ENCODE measurements at regions not wholly inside any gene's neighbourhood (a gene's known extent, or its start where the extent isn't known, plus 50 kb on each side); places are given as distances from the start of the nearest gene placed in this dataset.

DNA sequence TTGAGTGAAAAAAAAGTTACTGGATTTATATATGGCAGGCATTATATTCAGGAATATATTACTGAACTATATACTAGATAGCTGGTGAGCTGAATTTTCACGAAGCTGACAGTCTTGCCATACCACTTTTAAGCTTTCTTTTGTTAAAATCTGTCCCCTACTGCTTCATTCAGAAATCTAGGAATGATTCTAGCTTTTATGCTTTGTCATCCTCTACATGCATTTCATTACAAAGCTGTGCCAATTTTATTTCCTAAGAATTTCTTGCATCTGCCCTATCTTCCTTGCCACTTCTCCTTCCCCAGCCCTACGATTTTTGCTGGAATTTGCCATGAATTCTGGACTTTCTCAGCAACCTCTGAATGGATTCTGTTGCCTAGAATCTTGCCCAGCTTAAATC is 158.5 kb upstream of the ADGRB3 start:
- no peak overlapping the region for H3K4me3 ChIP-seq (replicated peaks; ENCODE audit: low read depth, low read length)
- TF ChIP-seq, protein P1, sequence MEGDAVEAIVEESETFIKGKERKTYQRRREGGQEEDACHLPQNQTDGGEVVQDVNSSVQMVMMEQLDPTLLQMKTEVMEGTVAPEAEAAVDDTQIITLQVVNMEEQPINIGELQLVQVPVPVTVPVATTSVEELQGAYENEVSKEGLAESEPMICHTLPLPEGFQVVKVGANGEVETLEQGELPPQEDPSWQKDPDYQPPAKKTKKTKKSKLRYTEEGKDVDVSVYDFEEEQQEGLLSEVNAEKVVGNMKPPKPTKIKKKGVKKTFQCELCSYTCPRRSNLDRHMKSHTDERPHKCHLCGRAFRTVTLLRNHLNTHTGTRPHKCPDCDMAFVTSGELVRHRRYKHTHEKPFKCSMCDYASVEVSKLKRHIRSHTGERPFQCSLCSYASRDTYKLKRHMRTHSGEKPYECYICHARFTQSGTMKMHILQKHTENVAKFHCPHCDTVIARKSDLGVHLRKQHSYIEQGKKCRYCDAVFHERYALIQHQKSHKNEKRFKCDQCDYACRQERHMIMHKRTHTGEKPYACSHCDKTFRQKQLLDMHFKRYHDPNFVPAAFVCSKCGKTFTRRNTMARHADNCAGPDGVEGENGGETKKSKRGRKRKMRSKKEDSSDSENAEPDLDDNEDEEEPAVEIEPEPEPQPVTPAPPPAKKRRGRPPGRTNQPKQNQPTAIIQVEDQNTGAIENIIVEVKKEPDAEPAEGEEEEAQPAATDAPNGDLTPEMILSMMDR (IDR thresholded peaks at IDR 0.05; ENCODE audit: low read length, missing control alignments), result no peak
- DNase-seq (ENCODE audit: low read depth), result no peak

DNA sequence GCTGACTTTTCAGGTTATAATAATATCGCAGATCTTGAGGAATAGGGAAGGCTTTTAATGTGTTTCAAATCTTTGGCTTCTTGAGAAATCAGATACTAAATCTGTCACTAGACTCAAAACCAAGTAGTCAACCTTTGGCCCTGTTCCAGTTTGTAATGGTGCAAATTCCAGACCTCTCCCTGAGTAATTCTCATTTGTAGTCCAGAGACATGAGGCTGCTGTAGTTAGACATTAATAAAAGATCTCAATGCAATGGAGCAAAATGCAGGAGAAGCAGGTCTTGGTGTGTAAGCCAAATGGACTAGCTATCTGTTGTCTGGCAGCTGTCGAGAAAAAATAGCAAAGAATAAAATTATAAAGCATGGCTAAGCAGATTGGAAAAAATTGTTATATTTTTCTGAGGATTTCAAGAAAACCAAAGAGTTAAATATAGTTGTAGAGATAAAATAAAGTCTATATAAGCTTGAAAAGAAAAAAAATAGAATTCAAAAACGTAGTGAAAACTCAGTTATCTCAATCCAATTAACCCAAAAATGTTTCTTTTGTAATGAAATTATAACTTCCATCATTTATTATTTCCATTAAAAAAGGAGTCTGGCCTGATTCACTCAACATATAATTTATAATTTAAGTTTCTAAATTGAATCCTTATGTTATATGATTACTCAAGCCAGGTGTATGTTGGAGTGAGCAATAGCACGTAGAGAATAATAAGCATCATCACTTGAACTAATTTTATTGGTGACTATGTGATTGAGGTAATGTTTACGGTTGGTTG is 161.5 kb upstream of the ADGRB3 start:
- H3K4me3 ChIP-seq (replicated peaks; ENCODE audit: low read depth, low read length), result no peak overlapping the region
- TF ChIP-seq, protein P1 (IDR thresholded peaks at IDR 0.05; ENCODE audit: low read length, missing control alignments), result no peak
- DNase-seq (ENCODE audit: low read depth), result no peak

DNA sequence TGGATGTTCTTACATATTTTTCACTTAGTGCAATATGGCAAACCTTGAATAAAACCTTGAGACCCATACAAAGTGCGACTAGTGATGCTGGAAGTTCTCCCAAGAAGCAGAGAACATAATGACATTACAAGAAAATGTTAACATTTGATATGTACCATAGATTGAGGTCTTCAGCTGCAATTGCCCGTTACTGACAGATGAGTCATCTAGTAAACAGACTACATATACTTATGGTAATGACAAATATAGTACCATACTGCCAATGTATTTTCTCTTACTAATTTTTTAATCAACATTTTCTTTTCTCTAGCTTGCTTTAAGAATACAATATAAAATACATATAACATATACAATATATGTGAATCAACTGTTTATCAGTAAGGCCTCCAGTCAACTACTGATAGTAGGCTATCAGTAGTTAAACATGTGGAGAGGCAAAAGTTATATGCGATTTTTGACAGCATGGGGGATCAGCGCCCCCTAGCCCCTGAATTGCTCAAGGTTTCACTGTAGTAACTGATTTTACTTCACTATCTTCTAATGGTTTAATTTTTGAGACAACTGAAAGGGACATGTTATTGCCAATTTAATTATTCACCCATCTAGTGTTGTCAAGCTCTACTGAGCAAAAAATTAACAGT is 166.7 kb upstream of the ADGRB3 start:
- H3K4me3 ChIP-seq (replicated peaks; ENCODE audit: low read depth, low read length), result no peak overlapping the region
- TF ChIP-seq, protein P1 (IDR thresholded peaks at IDR 0.05; ENCODE audit: low read length, missing control alignments), result peak; percentile 9
- peak; percentile 2 for DNase-seq (ENCODE audit: low read depth)

DNA sequence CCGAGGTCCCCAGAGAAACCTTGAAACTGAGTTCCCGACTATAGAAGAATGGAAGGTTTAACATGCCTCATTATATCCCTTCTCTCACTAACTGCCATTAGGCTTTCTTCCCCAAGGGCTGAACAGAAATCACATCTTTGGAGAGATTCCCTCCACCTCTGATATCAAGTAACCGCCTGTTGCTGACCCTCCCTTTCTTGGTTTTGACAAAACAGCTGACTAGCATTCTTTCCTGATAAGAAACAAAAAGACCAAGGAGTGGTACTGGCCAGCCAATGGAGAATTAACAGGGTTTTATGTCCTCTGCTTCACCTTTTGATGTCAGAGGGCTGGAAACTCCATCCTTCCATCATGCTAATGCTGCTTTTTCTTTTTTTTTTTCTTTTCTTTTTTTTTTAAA is 176.6 kb upstream of the ADGRB3 start:
- TF ChIP-seq, protein P1 (IDR thresholded peaks at IDR 0.05; ENCODE audit: low read length, missing control alignments), result no peak
- DNase-seq (ENCODE audit: low read depth), result no peak
- no peak overlapping the region for H3K4me3 ChIP-seq (replicated peaks; ENCODE audit: low read depth, low read length)

DNA sequence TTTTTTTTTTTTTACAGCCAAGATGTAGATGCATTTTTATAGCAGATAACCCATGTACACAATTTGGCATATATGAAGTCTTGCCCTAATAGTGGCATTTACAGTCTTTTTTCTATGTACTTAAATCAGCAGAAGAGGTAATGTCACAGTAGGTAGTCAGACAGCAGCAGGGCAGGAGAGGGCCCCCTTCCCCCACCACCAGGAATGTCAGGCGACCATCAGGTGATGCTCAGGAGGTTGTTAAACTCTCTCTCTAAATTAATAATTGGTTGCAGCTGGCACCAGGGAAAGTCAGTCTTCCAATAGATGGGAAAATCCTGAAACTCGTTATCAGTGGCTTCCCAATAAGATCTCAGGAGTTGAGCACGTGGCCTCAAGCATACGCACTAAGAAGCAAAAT is 188.0 kb upstream of the ADGRB3 start:
- DNase-seq (ENCODE audit: low read depth), result no peak
- H3K4me3 ChIP-seq (replicated peaks; ENCODE audit: low read depth, low read length), result no peak overlapping the region
- TF ChIP-seq, protein P1 (IDR thresholded peaks at IDR 0.05; ENCODE audit: low read length, missing control alignments), result no peak

DNA sequence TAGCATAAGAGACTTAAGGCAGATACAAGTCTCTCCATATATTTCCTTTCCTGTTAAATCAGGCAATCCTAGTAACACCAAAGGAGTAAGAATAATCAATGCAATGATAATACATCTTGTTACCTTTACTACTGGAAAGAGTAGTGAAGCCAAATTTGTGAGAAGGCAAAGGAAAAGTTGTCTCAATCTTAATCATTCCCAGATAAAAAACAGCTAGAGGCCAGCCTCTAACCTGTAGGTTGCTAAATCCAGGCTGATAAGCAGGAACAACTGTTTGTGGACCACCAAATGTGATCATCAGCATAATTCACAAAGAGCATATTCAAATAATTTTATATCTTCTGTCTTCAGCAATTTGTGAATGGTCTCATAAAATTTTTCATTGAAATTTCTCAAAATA is 189.2 kb upstream of the ADGRB3 start:
- DNase-seq (ENCODE audit: low read depth), result no peak

More for the DNA sequence above, 189.2 kb upstream of the ADGRB3 start:
- TF ChIP-seq, protein P1 (IDR thresholded peaks at IDR 0.05; ENCODE audit: low read length, missing control alignments), result no peak
- no peak overlapping the region for H3K4me3 ChIP-seq (replicated peaks; ENCODE audit: low read depth, low read length)

All from fibroblast of pulmonary artery (primary cell).